Liver (tissue), 8 donors: ENCODE measurements at regions not wholly inside any gene's neighbourhood (a gene's known extent, or its start where the extent isn't known, plus 50 kb on each side); places are given as distances from the start of the nearest gene placed in this dataset.

Source experiments
- DNase-seq: peaks from one replicate; pipeline ENCODE4 v3.0.0-alpha.2; 2017; ENCODE audit warnings: low spot score
- H3K27ac ChIP-seq, 2 donors: one replicate each; pipeline ENCODE4 v1.7.0; 2013; ENCODE audit warnings: inconsistent platforms in 2 of 2, low read length in 2 of 2, control low read depth in 1 of 2, low read depth in 1 of 2, mild to moderate bottlenecking in 1 of 2
- H3K27me3 ChIP-seq, 4 donors: one replicate each; pipeline versions ENCODE4 v1.6.1 to v1.7.0; 2013; ENCODE audit warnings: low read length in 3 of 4, inconsistent platforms in 1 of 4, mild to moderate bottlenecking in 1 of 4, moderate library complexity in 1 of 4; ENCODE audit not compliant: control insufficient read depth in 4 of 4, insufficient read depth in 4 of 4
- H3K36me3 ChIP-seq, 4 donors: one replicate each; pipeline versions ENCODE4 v1.6.1 to v1.7.0; 2013; ENCODE audit warnings: low read length in 3 of 4, mild to moderate bottlenecking in 3 of 4, low read depth in 1 of 4, moderate library complexity in 1 of 4; ENCODE audit not compliant: control insufficient read depth in 4 of 4, insufficient read depth in 3 of 4
- H3K4me1 ChIP-seq, 4 donors: one replicate each; pipeline versions ENCODE4 v1.6.1 to v1.7.0; 2013; ENCODE audit warnings: low read length in 3 of 4, mild to moderate bottlenecking in 3 of 4, moderate library complexity in 1 of 4; ENCODE audit not compliant: control insufficient read depth in 4 of 4, insufficient read depth in 4 of 4
- H3K4me3 ChIP-seq, 3 donors: one replicate each; pipeline versions ENCODE4 v1.6.1 to v1.7.0; 2013; ENCODE audit warnings: low read length in 3 of 3, control low read depth in 1 of 3, low read depth in 1 of 3, mild to moderate bottlenecking in 1 of 3
- H3K9ac ChIP-seq, 2 donors: one replicate each; pipeline ENCODE4 v1.7.0; 2013; ENCODE audit warnings: low read length in 2 of 2, mild to moderate bottlenecking in 2 of 2, moderate library complexity in 2 of 2, control low read depth in 1 of 2, low read depth in 1 of 2
- H3K9me3 ChIP-seq, 4 donors: one replicate each; pipeline versions ENCODE4 v1.6.1 to v1.7.0; 2013; ENCODE audit warnings: low read length in 3 of 4; ENCODE audit not compliant: control insufficient read depth in 4 of 4
- ATF3 ChIP-seq: IDR thresholded peaks from 2 replicates; pipeline ENCODE4 v1.6.1; 2016; ENCODE audit warnings: antibody characterized with exemption
- CTCF ChIP-seq: fragments of 150-350 bp; IDR thresholded peaks from 2 replicates; pipeline ENCODE4 v1.5.1; 2017; ENCODE audit warnings: improper control_type of control experiment, low read depth, low read length; ENCODE audit not compliant: missing input control
- EGR1 ChIP-seq, 2 donors: IDR thresholded peaks; 2 replicates each; pipeline ENCODE4 v1.6.1; 2016 to 2018; ENCODE audit warnings: antibody characterized with exemption in 2 of 2, low read depth in 2 of 2
- FOXA1 ChIP-seq: IDR thresholded peaks from 2 replicates; pipeline ENCODE4 v1.6.1; 2016; ENCODE audit warnings: antibody characterized with exemption
- FOXA2 ChIP-seq: IDR thresholded peaks from 2 replicates; pipeline ENCODE4 v1.6.1; 2016; ENCODE audit warnings: antibody characterized with exemption
- GABPA ChIP-seq, 2 donors: IDR thresholded peaks in 1 of 2; conservative IDR thresholded peaks in 1 of 2; 2 replicates each; pipeline ENCODE4 v1.6.1; 2016; ENCODE audit warnings: antibody characterized with exemption in 2 of 2, mild to moderate bottlenecking in 1 of 2, moderate library complexity in 1 of 2
- HNF4A ChIP-seq, 2 donors: conservative IDR thresholded peaks; 2 replicates each; pipeline ENCODE4 v1.6.1; 2016; ENCODE audit warnings: antibody characterized with exemption in 2 of 2, mild to moderate bottlenecking in 2 of 2
- HNF4G ChIP-seq: IDR thresholded peaks from 2 replicates; pipeline ENCODE4 v1.6.1; 2016; ENCODE audit warnings: antibody characterized with exemption
- JUND ChIP-seq, 2 donors: IDR thresholded peaks; 2 replicates each; pipeline ENCODE4 v1.6.1; 2016; ENCODE audit warnings: antibody characterized with exemption in 2 of 2
- NR2F2 ChIP-seq: IDR thresholded peaks from 2 replicates; pipeline ENCODE4 v1.6.1; 2016; ENCODE audit warnings: antibody characterized with exemption
- RAD21 ChIP-seq, 2 donors: IDR thresholded peaks; 2 replicates each; pipeline ENCODE4 v1.6.1; 2016; ENCODE audit warnings: antibody characterized with exemption in 2 of 2, mild to moderate bottlenecking in 2 of 2
- RXRA ChIP-seq, 2 donors: IDR thresholded peaks; 2 replicates each; pipeline ENCODE4 v1.6.1; 2017 to 2018; ENCODE audit warnings: antibody characterized with exemption in 2 of 2, mild to moderate bottlenecking in 1 of 2
- SP1 ChIP-seq: IDR thresholded peaks from 2 replicates; pipeline ENCODE4 v1.6.1; 2018; ENCODE audit warnings: antibody characterized with exemption, mild to moderate bottlenecking
- TAF1 ChIP-seq: conservative IDR thresholded peaks from 2 replicates; pipeline ENCODE4 v1.6.1; 2016; ENCODE audit warnings: antibody characterized with exemption, mild to moderate bottlenecking
- WGBS: extraction: QIAGEN DNeasy Blood & Tissue Kit; methylation state at CpG from one replicate; pipeline ENCODE4 v1.1.7; 2013; 5-methylcytosine and 5-hydroxymethylcytosine counted together
- TF ChIP-seq, protein P1 (sequence below): IDR thresholded peaks from 2 replicates; pipeline ENCODE4 v1.6.1; 2016; ENCODE audit warnings: antibody characterized with exemption, mild to moderate bottlenecking
- TF ChIP-seq, protein P2 (sequence below): IDR thresholded peaks from 2 replicates; pipeline ENCODE4 v1.6.1; 2016; ENCODE audit warnings: antibody characterized with exemption
- TF ChIP-seq, protein P3 (sequence below): IDR thresholded peaks from 2 replicates; pipeline ENCODE4 v1.6.1; 2016; ENCODE audit warnings: antibody characterized with exemption
- donor health status: healthy.
- donor health status: healthy.
- donor health status: healthy.
- donor health status: healthy.
- donor health status: healthy.

- H3K4me1 ChIP-seq: no peaks in the 10 kb centered on the region
Observed at GRCh38 chr3:70137366-70137765, 137.8 kb downstream of the SAMMSON start.

DNA sequence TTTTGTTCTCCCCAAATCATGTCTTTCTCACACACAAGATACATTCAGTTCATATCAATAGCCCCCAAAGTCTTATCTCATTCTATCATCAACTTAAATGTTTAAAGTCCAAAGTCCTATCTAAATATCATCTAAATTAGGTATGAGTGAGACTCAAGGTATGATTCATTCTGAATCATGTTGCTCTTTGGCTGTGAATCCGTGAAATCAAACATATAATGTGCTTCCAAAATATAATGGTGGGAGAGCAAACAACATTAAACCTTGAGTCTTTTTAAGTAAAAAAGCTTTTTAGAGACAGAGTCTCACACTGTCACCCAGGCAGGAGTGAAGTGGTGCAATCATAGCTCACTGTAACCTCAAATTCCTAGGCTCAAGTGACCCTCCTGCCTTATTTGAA lies 139.1 kb downstream of the SAMMSON start:
- no peaks in the 10 kb centered on the region for H3K4me1 ChIP-seq
- no peak for DNase-seq
- H3K4me3 ChIP-seq: no peak overlapping the region
- no peak overlapping the region for H3K9ac ChIP-seq
- H3K36me3 ChIP-seq: no peaks in the 10 kb centered on the region
- H3K27me3 ChIP-seq: no peaks in the 10 kb centered on the region
- no peaks in the 10 kb centered on the region for H3K9me3 ChIP-seq
- no peak overlapping the region for H3K27ac ChIP-seq
- WGBS: 1% methylated on average over 1 of the region's 1 CpG
- TF ChIP-seq CTCF (no peak), FOXA1 (no peak), EGR1 (IDR thresholded peaks at IDR 0.05; ENCODE audit: low read depth in 2 of 2) (no peak), NR2F2 (no peak), HNF4A (conservative IDR thresholded peaks at IDR 0.05) (no peak), FOXA2 (no peak), TAF1 (no peak), RXRA (IDR thresholded peaks at IDR 0.05) (no peak), JUND (IDR thresholded peaks at IDR 0.05) (no peak), RAD21 (IDR thresholded peaks at IDR 0.05) (no peak), ATF3 (no peak)
- TF ChIP-seq, protein P1, sequence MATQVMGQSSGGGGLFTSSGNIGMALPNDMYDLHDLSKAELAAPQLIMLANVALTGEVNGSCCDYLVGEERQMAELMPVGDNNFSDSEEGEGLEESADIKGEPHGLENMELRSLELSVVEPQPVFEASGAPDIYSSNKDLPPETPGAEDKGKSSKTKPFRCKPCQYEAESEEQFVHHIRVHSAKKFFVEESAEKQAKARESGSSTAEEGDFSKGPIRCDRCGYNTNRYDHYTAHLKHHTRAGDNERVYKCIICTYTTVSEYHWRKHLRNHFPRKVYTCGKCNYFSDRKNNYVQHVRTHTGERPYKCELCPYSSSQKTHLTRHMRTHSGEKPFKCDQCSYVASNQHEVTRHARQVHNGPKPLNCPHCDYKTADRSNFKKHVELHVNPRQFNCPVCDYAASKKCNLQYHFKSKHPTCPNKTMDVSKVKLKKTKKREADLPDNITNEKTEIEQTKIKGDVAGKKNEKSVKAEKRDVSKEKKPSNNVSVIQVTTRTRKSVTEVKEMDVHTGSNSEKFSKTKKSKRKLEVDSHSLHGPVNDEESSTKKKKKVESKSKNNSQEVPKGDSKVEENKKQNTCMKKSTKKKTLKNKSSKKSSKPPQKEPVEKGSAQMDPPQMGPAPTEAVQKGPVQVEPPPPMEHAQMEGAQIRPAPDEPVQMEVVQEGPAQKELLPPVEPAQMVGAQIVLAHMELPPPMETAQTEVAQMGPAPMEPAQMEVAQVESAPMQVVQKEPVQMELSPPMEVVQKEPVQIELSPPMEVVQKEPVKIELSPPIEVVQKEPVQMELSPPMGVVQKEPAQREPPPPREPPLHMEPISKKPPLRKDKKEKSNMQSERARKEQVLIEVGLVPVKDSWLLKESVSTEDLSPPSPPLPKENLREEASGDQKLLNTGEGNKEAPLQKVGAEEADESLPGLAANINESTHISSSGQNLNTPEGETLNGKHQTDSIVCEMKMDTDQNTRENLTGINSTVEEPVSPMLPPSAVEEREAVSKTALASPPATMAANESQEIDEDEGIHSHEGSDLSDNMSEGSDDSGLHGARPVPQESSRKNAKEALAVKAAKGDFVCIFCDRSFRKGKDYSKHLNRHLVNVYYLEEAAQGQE: no peak
- TF ChIP-seq, protein P2, sequence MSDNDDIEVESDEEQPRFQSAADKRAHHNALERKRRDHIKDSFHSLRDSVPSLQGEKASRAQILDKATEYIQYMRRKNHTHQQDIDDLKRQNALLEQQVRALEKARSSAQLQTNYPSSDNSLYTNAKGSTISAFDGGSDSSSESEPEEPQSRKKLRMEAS: no peak

More at GRCh38 chr3:70137366-70137765, 137.8 kb downstream of the SAMMSON start:
- Histone ChIP-seq H3K27me3 (no peaks in the 10 kb centered on the region), H3K9me3 (no peaks in the 10 kb centered on the region), H3K9ac (no peak overlapping the region), H3K4me3 (no peak overlapping the region), H3K27ac (no peak overlapping the region), H3K36me3 (no peaks in the 10 kb centered on the region)
- no peak for DNase-seq
- 47% methylated on average over 2 of the region's 2 CpGs for WGBS
- no peak for TF ChIP-seq HNF4G
- TF ChIP-seq TAF1: no peak
- TF ChIP-seq JUND (IDR thresholded peaks at IDR 0.05): no peak
- TF ChIP-seq, protein P1: no peak
- no peak for TF ChIP-seq EGR1 (IDR thresholded peaks at IDR 0.05; ENCODE audit: low read depth in 2 of 2)
- no peak for TF ChIP-seq HNF4A (conservative IDR thresholded peaks at IDR 0.05)
- TF ChIP-seq ATF3: no peak
- TF ChIP-seq, protein P2: no peak
- no peak for TF ChIP-seq RAD21 (IDR thresholded peaks at IDR 0.05)
- no peak for TF ChIP-seq GABPA (IDR thresholded peaks at IDR 0.05 in 1 of 2, conservative IDR thresholded peaks at IDR 0.05 in 1 of 2)
- TF ChIP-seq SP1: no peak
- TF ChIP-seq, protein P3, sequence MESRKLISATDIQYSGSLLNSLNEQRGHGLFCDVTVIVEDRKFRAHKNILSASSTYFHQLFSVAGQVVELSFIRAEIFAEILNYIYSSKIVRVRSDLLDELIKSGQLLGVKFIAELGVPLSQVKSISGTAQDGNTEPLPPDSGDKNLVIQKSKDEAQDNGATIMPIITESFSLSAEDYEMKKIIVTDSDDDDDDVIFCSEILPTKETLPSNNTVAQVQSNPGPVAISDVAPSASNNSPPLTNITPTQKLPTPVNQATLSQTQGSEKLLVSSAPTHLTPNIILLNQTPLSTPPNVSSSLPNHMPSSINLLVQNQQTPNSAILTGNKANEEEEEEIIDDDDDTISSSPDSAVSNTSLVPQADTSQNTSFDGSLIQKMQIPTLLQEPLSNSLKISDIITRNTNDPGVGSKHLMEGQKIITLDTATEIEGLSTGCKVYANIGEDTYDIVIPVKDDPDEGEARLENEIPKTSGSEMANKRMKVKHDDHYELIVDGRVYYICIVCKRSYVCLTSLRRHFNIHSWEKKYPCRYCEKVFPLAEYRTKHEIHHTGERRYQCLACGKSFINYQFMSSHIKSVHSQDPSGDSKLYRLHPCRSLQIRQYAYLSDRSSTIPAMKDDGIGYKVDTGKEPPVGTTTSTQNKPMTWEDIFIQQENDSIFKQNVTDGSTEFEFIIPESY: no peak
- no peak for TF ChIP-seq FOXA1
